HCT116 (cell line): ENCODE measurements at regions not wholly inside any gene's neighbourhood (a gene's known extent, or its start where the extent isn't known, plus 50 kb on each side); places are given as distances from the start of the nearest gene placed in this dataset.

Source experiments
- ATAC-seq: fragments of 200-7000 bp; cut with Tn5 transposase; 2 replicates; pipeline ENCODE4 v1.9.1; 2020; ENCODE audit warnings: mild to moderate bottlenecking, moderate library complexity
- BruUV-seq: library from RNA; stranded (reverse); fragments of 400-500 nt; replicated peaks from 2 replicates; lab custom pipeline; 2021; lab: Mats Ljungman, UMichigan
- CTCF ChIA-PET: fragments of 300-600 bp; sonication (Branson Sonifier 250); formaldehyde crosslinking; loops from one replicate; lab custom pipeline; 2021; ENCODE audit warnings: antibody characterized with exemption; lab: Charles Lee
- POLR2A ChIA-PET: fragments of 300-600, 350-600 bp; sonication (Branson Sonifier 250); formaldehyde crosslinking; loops from one replicate; lab custom pipeline; 2021; ENCODE audit warnings: antibody characterized with exemption; lab: Charles Lee
- RAD21 ChIA-PET, 2 experiments: fragments of 300-600 bp; sonication (Branson Sonifier 250); formaldehyde crosslinking; loops; one replicate each; lab custom pipeline; 2023; ENCODE audit warnings: low total read pairs in 2 of 2; ENCODE audit not compliant: uncharacterized antibody in 2 of 2, unreplicated experiment in 2 of 2, low non-redundant PET in 1 of 2; lab: Charles Lee
- DNase-seq: peaks from one replicate; pipeline ENCODE4 v3.0.0-alpha.2; 2010; ENCODE audit warnings: low read depth, low spot score
- H2AFZ ChIP-seq: fragments of 200-600 bp; shearing (Covaris generic), sonication (generic); 2 replicates; pipeline ENCODE4 v1.6.1; 2017; ENCODE audit warnings: low read depth, mixed run types, mixed read lengths, antibody characterized with exemption, low read length; ENCODE audit not compliant: poor library complexity, severe bottlenecking
- H3K27ac ChIP-seq: 2 replicates; pipeline ENCODE4 v1.5.1; 2012; ENCODE audit warnings: low read depth, low read length
- H3K27me3 ChIP-seq: fragments of 200-600 bp; sonication (generic); 2 replicates; pipeline ENCODE4 v1.6.1; 2016; ENCODE audit warnings: mixed run types, low read length, mixed read lengths; ENCODE audit not compliant: insufficient read depth
- H3K36me3 ChIP-seq, 2 experiments: fragments of 200-500 bp in 1 of 2; fragments of 200-600 bp in 1 of 2; sonication (Bioruptor generic) in 1 of 2; sonication (generic) in 1 of 2; 2 replicates each; pipeline versions ENCODE4 v1.5.1 to v1.6.1; 2014 to 2016; ENCODE audit warnings: low read length in 2 of 2, inconsistent platforms in 1 of 2, mixed read lengths in 1 of 2, mixed run types in 1 of 2; ENCODE audit not compliant: insufficient read depth in 2 of 2, control insufficient read depth in 1 of 2
- H3K4me1 ChIP-seq, 2 experiments: fragments of 200-600 bp in 1 of 2; sonication (generic) in 1 of 2; 2 replicates each; pipeline versions ENCODE4 v1.5.1 to v1.6.1; 2012 to 2017; ENCODE audit warnings: low read length in 2 of 2, inconsistent platforms in 1 of 2, mild to moderate bottlenecking in 1 of 2, mixed read lengths in 1 of 2, mixed run types in 1 of 2, moderate library complexity in 1 of 2; ENCODE audit not compliant: insufficient read depth in 2 of 2, control insufficient read depth in 1 of 2
- H3K4me2 ChIP-seq: fragments of 200-600 bp; sonication (generic); 2 replicates; pipeline ENCODE4 v1.6.1; 2017; ENCODE audit warnings: mixed run types, low read length, mixed read lengths
- H3K4me3 ChIP-seq, 2 experiments: fragments of 200-600 bp in 1 of 2; sonication (generic) in 1 of 2; replicated peaks in 1 of 2; 2 replicates each; pipeline ENCODE4 v1.5.1; 2011 to 2016; ENCODE audit warnings: low read length in 2 of 2, control low read depth in 1 of 2, low read depth in 1 of 2, mild to moderate bottlenecking in 1 of 2, mixed read lengths in 1 of 2, mixed run types in 1 of 2
- H3K79me2 ChIP-seq: fragments of 200-600 bp; sonication (generic); 2 replicates; pipeline ENCODE4 v1.6.1; 2017; ENCODE audit warnings: mild to moderate bottlenecking, mixed run types, low read length, moderate library complexity, mixed read lengths; ENCODE audit not compliant: insufficient read depth
- H3K9ac ChIP-seq: fragments of 200-600 bp; sonication (generic); 2 replicates; pipeline ENCODE4 v1.6.1; 2016; ENCODE audit warnings: low read length, mixed read lengths
- H3K9me2 ChIP-seq: fragments of 200-600 bp; sonication (generic), shearing (Covaris generic); 2 replicates; pipeline ENCODE4 v1.6.1; 2017; ENCODE audit warnings: mixed run types, mild to moderate bottlenecking, moderate library complexity; ENCODE audit not compliant: insufficient read depth
- H3K9me3 ChIP-seq, 2 experiments: fragments of 200-500 bp in 1 of 2; fragments of 200-600 bp in 1 of 2; sonication (Bioruptor generic) in 1 of 2; sonication (generic) in 1 of 2; 2 replicates each; pipeline ENCODE4 v1.6.1; 2014 to 2017; ENCODE audit warnings: low read length in 2 of 2, mixed read lengths in 2 of 2, inconsistent platforms in 1 of 2, low read depth in 1 of 2, mild to moderate bottlenecking in 1 of 2, mixed run types in 1 of 2, moderate library complexity in 1 of 2; ENCODE audit not compliant: control insufficient read depth in 1 of 2, insufficient read depth in 1 of 2
- H4K20me1 ChIP-seq: fragments of 200-600 bp; sonication (generic), shearing (Covaris generic); 2 replicates; pipeline ENCODE4 v1.6.1; 2017; ENCODE audit warnings: mixed run types, mild to moderate bottlenecking, moderate library complexity; ENCODE audit not compliant: insufficient read depth
- ELF1 ChIP-seq: IDR thresholded peaks from 2 replicates; pipeline ENCODE4 v1.6.1; 2012; ENCODE audit warnings: low read depth, borderline replicate concordance
- EZH2 ChIP-seq: fragments of 200-600 bp; sonication (generic); IDR thresholded peaks from 2 replicates; pipeline ENCODE4 v1.6.1; 2017; ENCODE audit warnings: antibody characterized with exemption, mixed run types
- EZH2phosphoT487 ChIP-seq: fragments of 200-600 bp; IDR thresholded peaks from 2 replicates; pipeline ENCODE4 v1.6.1; 2018; ENCODE audit warnings: antibody characterized with exemption, borderline replicate concordance
- FOSL1 ChIP-seq: IDR thresholded peaks from 2 replicates; pipeline ENCODE4 v1.6.1; 2012; ENCODE audit warnings: low read depth
- POLR2A ChIP-seq: IDR thresholded peaks from 2 replicates; pipeline ENCODE4 v1.7.0; 2011; ENCODE audit warnings: borderline replicate concordance; ENCODE audit not compliant: insufficient read depth, insufficient read length; ENCODE audit errors: extremely low read depth
- POLR2AphosphoS5 ChIP-seq: IDR thresholded peaks from 2 replicates; pipeline ENCODE4 v1.6.1; 2011; ENCODE audit warnings: mild to moderate bottlenecking, low read depth, low read length, moderate library complexity
- REST ChIP-seq: IDR thresholded peaks from 2 replicates; pipeline ENCODE4 v1.6.1; 2012; ENCODE audit warnings: low read depth
- SIN3A ChIP-seq: IDR thresholded peaks from 2 replicates; pipeline ENCODE4 v1.6.1; 2012; ENCODE audit warnings: low read depth
- SRF ChIP-seq: IDR thresholded peaks from 2 replicates; pipeline ENCODE4 v1.6.1; 2012; ENCODE audit warnings: low read depth
- TCF7L2 ChIP-seq: IDR thresholded peaks from 2 replicates; pipeline ENCODE4 v1.7.0; 2011; ENCODE audit warnings: borderline replicate concordance, inconsistent platforms; ENCODE audit not compliant: insufficient read depth, insufficient read length; ENCODE audit errors: extremely low read depth
- YY1 ChIP-seq: IDR thresholded peaks from 2 replicates; pipeline ENCODE4 v1.6.1; 2011; ENCODE audit warnings: low read length, low read depth, moderate library complexity, mild to moderate bottlenecking; ENCODE audit not compliant: insufficient replicate concordance; ENCODE audit errors: extremely low read depth
- ZFX ChIP-seq: fragments of 450-650 bp; IDR thresholded peaks from 2 replicates; pipeline ENCODE4 v1.6.1; 2017
- ZNF274 ChIP-seq: fragments of 200-500 bp; sonication (Bioruptor generic); IDR thresholded peaks from 2 replicates; pipeline ENCODE4 v1.6.1; 2014; ENCODE audit warnings: mild to moderate bottlenecking, low read depth, low read length, inconsistent platforms
- intact Hi-C: fragments of 100-400 bp; cut with micrococcal nuclease; formaldehyde crosslinking; loops from 2 replicates; pipeline ENCODE4 v1.10.0; 2022
- TF ChIP-seq, protein P1 (sequence below), 3 experiments: fragments of 200-600 bp in 1 of 3; sonication (generic) in 1 of 3; IDR thresholded peaks in 2 of 3; conservative IDR thresholded peaks in 1 of 3; 2 replicates each; pipeline ENCODE4 v1.5.1; 2012 to 2017; ENCODE audit warnings: low read depth in 2 of 3, low read length in 2 of 3, antibody characterized with exemption in 1 of 3, borderline replicate concordance in 1 of 3, control low read depth in 1 of 3, mild to moderate bottlenecking in 1 of 3, mixed read lengths in 1 of 3, mixed run types in 1 of 3, moderate library complexity in 1 of 3; ENCODE audit not compliant: insufficient read depth in 1 of 3
- TF ChIP-seq, protein P2 (sequence below): IDR thresholded peaks from 2 replicates; pipeline ENCODE4 v1.6.1; 2012
- TF ChIP-seq, protein P3 (sequence below): IDR thresholded peaks from 2 replicates; pipeline ENCODE4 v1.6.1; 2012

- Histone ChIP-seq H4K20me1 (no peaks in the 10 kb centered on the region), H3K4me1 (no peaks in the 10 kb centered on the region), H3K9me3 (no peaks in the 10 kb centered on the region), H3K79me2 (no peaks in the 10 kb centered on the region), H3K27me3 (no peaks in the 10 kb centered on the region; the same call in none of the 2 replicates), H3K4me3 (no peak overlapping the region), H3K4me2 (no peak overlapping the region), H3K9ac (no peak overlapping the region), H3K9me2 (no peaks in the 10 kb centered on the region), H3K36me3 (no peaks in the 10 kb centered on the region), H2AFZ (no peak overlapping the region), H3K27ac (no peak overlapping the region)
- intact Hi-C loops, result no loop called here
- ATAC-seq (no peak), DNase-seq (no peak)
- ChIA-PET POLR2A (no interaction called here), RAD21 (no interaction called here), CTCF (no interaction called here)
- TF ChIP-seq TCF7L2 (no peak), FOSL1 (no peak), YY1 (no peak), EZH2phosphoT487 (no peak), POLR2AphosphoS5 (no peak), ELF1 (no peak), SRF (no peak), ZFX (no peak), ZNF274 (no peak), REST (no peak), SIN3A (no peak), EZH2 (no peak), POLR2A (no peak)
- TF ChIP-seq, protein P1, sequence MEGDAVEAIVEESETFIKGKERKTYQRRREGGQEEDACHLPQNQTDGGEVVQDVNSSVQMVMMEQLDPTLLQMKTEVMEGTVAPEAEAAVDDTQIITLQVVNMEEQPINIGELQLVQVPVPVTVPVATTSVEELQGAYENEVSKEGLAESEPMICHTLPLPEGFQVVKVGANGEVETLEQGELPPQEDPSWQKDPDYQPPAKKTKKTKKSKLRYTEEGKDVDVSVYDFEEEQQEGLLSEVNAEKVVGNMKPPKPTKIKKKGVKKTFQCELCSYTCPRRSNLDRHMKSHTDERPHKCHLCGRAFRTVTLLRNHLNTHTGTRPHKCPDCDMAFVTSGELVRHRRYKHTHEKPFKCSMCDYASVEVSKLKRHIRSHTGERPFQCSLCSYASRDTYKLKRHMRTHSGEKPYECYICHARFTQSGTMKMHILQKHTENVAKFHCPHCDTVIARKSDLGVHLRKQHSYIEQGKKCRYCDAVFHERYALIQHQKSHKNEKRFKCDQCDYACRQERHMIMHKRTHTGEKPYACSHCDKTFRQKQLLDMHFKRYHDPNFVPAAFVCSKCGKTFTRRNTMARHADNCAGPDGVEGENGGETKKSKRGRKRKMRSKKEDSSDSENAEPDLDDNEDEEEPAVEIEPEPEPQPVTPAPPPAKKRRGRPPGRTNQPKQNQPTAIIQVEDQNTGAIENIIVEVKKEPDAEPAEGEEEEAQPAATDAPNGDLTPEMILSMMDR (IDR thresholded peaks at IDR 0.05 in 2 of 3, conservative IDR thresholded peaks at IDR 0.05 in 1 of 3; ENCODE audit: borderline replicate concordance in 1 of 3, insufficient read depth in 1 of 3, low read depth in 2 of 3, low read length in 2 of 3), result no peak
- TF ChIP-seq, protein P2, sequence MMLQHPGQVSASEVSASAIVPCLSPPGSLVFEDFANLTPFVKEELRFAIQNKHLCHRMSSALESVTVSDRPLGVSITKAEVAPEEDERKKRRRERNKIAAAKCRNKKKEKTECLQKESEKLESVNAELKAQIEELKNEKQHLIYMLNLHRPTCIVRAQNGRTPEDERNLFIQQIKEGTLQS, result no peak
- TF ChIP-seq, protein P3, sequence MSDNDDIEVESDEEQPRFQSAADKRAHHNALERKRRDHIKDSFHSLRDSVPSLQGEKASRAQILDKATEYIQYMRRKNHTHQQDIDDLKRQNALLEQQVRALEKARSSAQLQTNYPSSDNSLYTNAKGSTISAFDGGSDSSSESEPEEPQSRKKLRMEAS, result no peak
- BruUV-seq, result no TSS peak
Measured at GRCh38 chr12:125467363-125467762, 402.1 kb downstream of the AACS start.
